GM23338 (cell line): ENCODE measurements at regions not wholly inside any gene's neighbourhood (a gene's known extent, or its start where the extent isn't known, plus 50 kb on each side); places are given as distances from the start of the nearest gene placed in this dataset.

Experiments used
- ATAC-seq: fragments of 200-7000 bp; cut with Tn5 transposase; 3 replicates; pipeline ENCODE4 v1.9.1; 2020
- DNase-seq: peaks from one replicate; pipeline ENCODE4 v3.0.0-alpha.2; 2015; ENCODE audit warnings: low spot score
- H2AFZ ChIP-seq: fragments of 200-600 bp; sonication (generic); 2 replicates; pipeline ENCODE4 v1.8.0; 2016; ENCODE audit warnings: antibody characterized with exemption, mild to moderate bottlenecking, moderate library complexity
- H3F3A ChIP-seq: fragments of 200-600 bp; sonication (generic); replicated peaks from 2 replicates; pipeline ENCODE4 v1.8.0; 2017; ENCODE audit warnings: antibody characterized with exemption, mixed run types, low read depth
- H3K27ac ChIP-seq: fragments of 200-600 bp; sonication (generic); 2 replicates; pipeline ENCODE4 v1.6.1; 2016; ENCODE audit warnings: low read depth
- H3K27me3 ChIP-seq: fragments of 200-600 bp; sonication (generic); 2 replicates; pipeline ENCODE4 v1.8.0; 2016; ENCODE audit warnings: mild to moderate bottlenecking, mixed run types, moderate library complexity; ENCODE audit not compliant: insufficient read depth
- H3K36me3 ChIP-seq: fragments of 200-600 bp; sonication (generic); 2 replicates; pipeline ENCODE4 v1.8.0; 2016; ENCODE audit warnings: mild to moderate bottlenecking; ENCODE audit not compliant: insufficient read depth
- H3K4me1 ChIP-seq: fragments of 200-600 bp; sonication (generic); 2 replicates; pipeline ENCODE4 v1.8.0; 2016; ENCODE audit warnings: mild to moderate bottlenecking, moderate library complexity; ENCODE audit not compliant: insufficient read depth
- H3K4me2 ChIP-seq: fragments of 200-600 bp; sonication (generic); 2 replicates; pipeline ENCODE4 v1.7.1; 2017; ENCODE audit warnings: mixed run types
- H3K4me3 ChIP-seq: fragments of 200-600 bp; sonication (generic); 2 replicates; pipeline ENCODE4 v1.6.1; 2016; ENCODE audit warnings: mixed run types
- H3K79me2 ChIP-seq: fragments of 200-600 bp; sonication (generic); replicated peaks from 2 replicates; pipeline ENCODE4 v1.8.0; 2017; ENCODE audit warnings: mild to moderate bottlenecking; ENCODE audit not compliant: insufficient read depth
- H3K9me2 ChIP-seq: fragments of 200-600 bp; sonication (generic); 2 replicates; pipeline ENCODE4 v1.8.0; 2017; ENCODE audit not compliant: insufficient read depth
- H4K20me1 ChIP-seq: fragments of 200-600 bp; sonication (generic); replicated peaks from 2 replicates; pipeline ENCODE4 v1.8.0; 2017; ENCODE audit warnings: mild to moderate bottlenecking; ENCODE audit not compliant: insufficient read depth
- H3K27ac Mint-ChIP-seq: 2 replicates; pipeline ENCODE4 v1.8.0; 2020; ENCODE audit warnings: inconsistent platforms, mild to moderate bottlenecking, moderate library complexity, mixed read lengths
- H3K27me3 Mint-ChIP-seq: 3 replicates; pipeline ENCODE4 v1.8.0; 2022; ENCODE audit warnings: low read depth, mild to moderate bottlenecking, moderate library complexity, mixed read lengths, inconsistent platforms; ENCODE audit not compliant: insufficient read depth, poor library complexity
- H3K36me3 Mint-ChIP-seq: 3 replicates; pipeline ENCODE4 v1.8.0; 2021; ENCODE audit warnings: low read depth, mild to moderate bottlenecking, inconsistent platforms, moderate library complexity, mixed read lengths
- H3K4me1 Mint-ChIP-seq: 3 replicates; pipeline ENCODE4 v1.8.0; 2020; ENCODE audit warnings: mild to moderate bottlenecking, inconsistent platforms, mixed read lengths
- H3K4me3 Mint-ChIP-seq: 3 replicates; pipeline ENCODE4 v1.8.0; 2021; ENCODE audit warnings: moderate library complexity, mild to moderate bottlenecking, inconsistent platforms, mixed read lengths
- H3K9me3 Mint-ChIP-seq: 3 replicates; pipeline ENCODE4 v1.8.0; 2020; ENCODE audit warnings: moderate library complexity, mild to moderate bottlenecking, inconsistent platforms, mixed read lengths
- CTCF ChIP-seq, 2 experiments: fragments of 200-600 bp in 1 of 2; sonication (generic) in 1 of 2; conservative IDR thresholded peaks; 2 replicates each; pipeline versions ENCODE4 v1.5.1 to v1.6.1; 2016 to 2017; ENCODE audit warnings: antibody characterized with exemption in 2 of 2, low read depth in 2 of 2, mild to moderate bottlenecking in 2 of 2, moderate library complexity in 1 of 2
- ETS1 ChIP-seq: IDR thresholded peaks from 2 replicates; pipeline ENCODE4 v1.6.1; 2016; ENCODE audit warnings: antibody characterized with exemption
- EZH2phosphoT487 ChIP-seq: fragments of 200-600 bp; sonication (generic); IDR thresholded peaks from one replicate; pipeline ENCODE4 v1.8.1; 2018; ENCODE audit warnings: antibody characterized with exemption; ENCODE audit not compliant: unreplicated experiment
- JUNB ChIP-seq: IDR thresholded peaks from one replicate; pipeline ENCODE4 v1.6.1; 2016; ENCODE audit warnings: antibody characterized with exemption; ENCODE audit not compliant: unreplicated experiment
- ZNF331 ChIP-seq: fragments of 250-450 bp; sonication (Bioruptor Pico); IDR thresholded peaks from 2 replicates; pipeline ENCODE4 v1.5.0; 2020; ENCODE audit warnings: low read depth, mild to moderate bottlenecking, moderate library complexity
- TF ChIP-seq, protein P1 (sequence below): fragments of 250-450 bp; sonication (Bioruptor Pico); IDR thresholded peaks from 2 replicates; pipeline ENCODE4 v1.5.0; 2020; ENCODE audit warnings: mild to moderate bottlenecking, moderate library complexity

DNA sequence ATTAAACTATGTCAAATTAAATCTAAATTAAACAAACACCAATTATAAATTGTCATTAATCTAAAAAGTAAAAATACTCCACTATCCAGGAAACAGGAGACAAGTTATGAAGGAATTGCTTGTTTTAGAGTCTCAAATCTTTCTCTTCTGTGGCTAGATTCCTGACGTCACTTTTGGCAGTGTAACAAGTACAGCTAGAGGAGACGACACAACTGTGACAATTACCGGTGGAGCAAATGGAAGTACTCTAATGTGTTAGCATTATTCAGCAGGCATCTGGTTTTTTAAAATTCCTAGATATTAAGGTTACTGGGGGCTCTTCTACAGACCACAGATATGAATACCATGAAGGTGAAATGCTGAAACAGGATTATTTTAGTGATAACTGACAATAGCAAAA is 1042.7 kb downstream of the EPHA7 start:
- H3K4me2 ChIP-seq: no peak overlapping the region
- H3F3A ChIP-seq: no peaks in the 10 kb centered on the region
- no peaks in the 10 kb centered on the region for H3K36me3 ChIP-seq
- no peaks in the 10 kb centered on the region for H3K4me1 ChIP-seq
- H2AFZ ChIP-seq: no peak overlapping the region
- no peaks in the 10 kb centered on the region for H3K36me3 Mint-ChIP-seq
- H3K4me1 Mint-ChIP-seq: no peaks in the 10 kb centered on the region
- ATAC-seq (no peak), DNase-seq (no peak)
- no peaks in the 10 kb centered on the region for H3K27me3 ChIP-seq
- TF ChIP-seq CTCF (conservative IDR thresholded peaks at IDR 0.05; ENCODE audit: low read depth in 2 of 2): no peak
- TF ChIP-seq JUNB: no peak
- TF ChIP-seq ZNF331 (CRISPR knock-in tag): no peak
- TF ChIP-seq, protein P1, sequence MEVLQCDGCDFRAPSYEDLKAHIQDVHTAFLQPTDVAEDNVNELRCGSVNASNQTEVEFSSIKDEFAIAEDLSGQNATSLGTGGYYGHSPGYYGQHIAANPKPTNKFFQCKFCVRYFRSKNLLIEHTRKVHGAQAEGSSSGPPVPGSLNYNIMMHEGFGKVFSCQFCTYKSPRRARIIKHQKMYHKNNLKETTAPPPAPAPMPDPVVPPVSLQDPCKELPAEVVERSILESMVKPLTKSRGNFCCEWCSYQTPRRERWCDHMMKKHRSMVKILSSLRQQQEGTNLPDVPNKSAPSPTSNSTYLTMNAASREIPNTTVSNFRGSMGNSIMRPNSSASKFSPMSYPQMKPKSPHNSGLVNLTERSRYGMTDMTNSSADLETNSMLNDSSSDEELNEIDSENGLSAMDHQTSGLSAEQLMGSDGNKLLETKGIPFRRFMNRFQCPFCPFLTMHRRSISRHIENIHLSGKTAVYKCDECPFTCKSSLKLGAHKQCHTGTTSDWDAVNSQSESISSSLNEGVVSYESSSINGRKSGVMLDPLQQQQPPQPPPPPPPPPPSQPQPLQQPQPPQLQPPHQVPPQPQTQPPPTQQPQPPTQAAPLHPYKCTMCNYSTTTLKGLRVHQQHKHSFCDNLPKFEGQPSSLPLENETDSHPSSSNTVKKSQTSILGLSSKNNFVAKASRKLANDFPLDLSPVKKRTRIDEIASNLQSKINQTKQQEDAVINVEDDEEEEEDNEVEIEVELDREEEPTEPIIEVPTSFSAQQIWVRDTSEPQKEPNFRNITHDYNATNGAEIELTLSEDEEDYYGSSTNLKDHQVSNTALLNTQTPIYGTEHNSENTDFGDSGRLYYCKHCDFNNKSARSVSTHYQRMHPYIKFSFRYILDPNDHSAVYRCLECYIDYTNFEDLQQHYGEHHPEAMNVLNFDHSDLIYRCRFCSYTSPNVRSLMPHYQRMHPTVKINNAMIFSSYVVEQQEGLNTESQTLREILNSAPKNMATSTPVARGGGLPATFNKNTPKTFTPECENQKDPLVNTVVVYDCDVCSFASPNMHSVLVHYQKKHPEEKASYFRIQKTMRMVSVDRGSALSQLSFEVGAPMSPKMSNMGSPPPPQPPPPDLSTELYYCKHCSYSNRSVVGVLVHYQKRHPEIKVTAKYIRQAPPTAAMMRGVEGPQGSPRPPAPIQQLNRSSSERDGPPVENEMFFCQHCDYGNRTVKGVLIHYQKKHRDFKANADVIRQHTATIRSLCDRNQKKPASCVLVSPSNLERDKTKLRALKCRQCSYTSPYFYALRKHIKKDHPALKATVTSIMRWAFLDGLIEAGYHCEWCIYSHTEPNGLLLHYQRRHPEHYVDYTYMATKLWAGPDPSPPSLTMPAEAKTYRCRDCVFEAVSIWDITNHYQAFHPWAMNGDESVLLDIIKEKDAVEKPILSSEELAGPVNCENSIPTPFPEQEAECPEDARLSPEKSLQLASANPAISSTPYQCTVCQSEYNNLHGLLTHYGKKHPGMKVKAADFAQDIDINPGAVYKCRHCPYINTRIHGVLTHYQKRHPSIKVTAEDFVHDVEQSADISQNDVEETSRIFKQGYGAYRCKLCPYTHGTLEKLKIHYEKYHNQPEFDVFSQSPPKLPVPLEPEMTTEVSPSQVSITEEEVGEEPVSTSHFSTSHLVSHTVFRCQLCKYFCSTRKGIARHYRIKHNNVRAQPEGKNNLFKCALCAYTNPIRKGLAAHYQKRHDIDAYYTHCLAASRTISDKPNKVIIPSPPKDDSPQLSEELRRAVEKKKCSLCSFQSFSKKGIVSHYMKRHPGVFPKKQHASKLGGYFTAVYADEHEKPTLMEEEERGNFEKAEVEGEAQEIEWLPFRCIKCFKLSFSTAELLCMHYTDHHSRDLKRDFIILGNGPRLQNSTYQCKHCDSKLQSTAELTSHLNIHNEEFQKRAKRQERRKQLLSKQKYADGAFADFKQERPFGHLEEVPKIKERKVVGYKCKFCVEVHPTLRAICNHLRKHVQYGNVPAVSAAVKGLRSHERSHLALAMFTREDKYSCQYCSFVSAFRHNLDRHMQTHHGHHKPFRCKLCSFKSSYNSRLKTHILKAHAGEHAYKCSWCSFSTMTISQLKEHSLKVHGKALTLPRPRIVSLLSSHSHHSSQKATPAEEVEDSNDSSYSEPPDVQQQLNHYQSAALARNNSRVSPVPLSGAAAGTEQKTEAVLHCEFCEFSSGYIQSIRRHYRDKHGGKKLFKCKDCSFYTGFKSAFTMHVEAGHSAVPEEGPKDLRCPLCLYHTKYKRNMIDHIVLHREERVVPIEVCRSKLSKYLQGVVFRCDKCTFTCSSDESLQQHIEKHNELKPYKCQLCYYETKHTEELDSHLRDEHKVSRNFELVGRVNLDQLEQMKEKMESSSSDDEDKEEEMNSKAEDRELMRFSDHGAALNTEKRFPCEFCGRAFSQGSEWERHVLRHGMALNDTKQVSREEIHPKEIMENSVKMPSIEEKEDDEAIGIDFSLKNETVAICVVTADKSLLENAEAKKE (CRISPR knock-in tag): no peak
- TF ChIP-seq EZH2phosphoT487: no peak
- TF ChIP-seq ETS1: no peak
- no peaks in the 10 kb centered on the region for H3K79me2 ChIP-seq
- H3K27me3 Mint-ChIP-seq: no peaks in the 10 kb centered on the region
- no peak overlapping the region for H3K4me3 ChIP-seq
- H3K9me3 Mint-ChIP-seq: no peaks in the 10 kb centered on the region
- no peak overlapping the region for H3K4me3 Mint-ChIP-seq
- H3K27ac Mint-ChIP-seq: no peak overlapping the region
- no peaks in the 10 kb centered on the region for H4K20me1 ChIP-seq
- no peak overlapping the region for H3K27ac ChIP-seq
- H3K9me2 ChIP-seq: no peaks in the 10 kb centered on the region
